ENCODE measurements at regions not wholly inside any gene's neighbourhood (a gene's known extent, or its start where the extent isn't known, plus 50 kb on each side); places are given as distances from the start of the nearest gene placed in this dataset.

- Mint-ChIP-seq H3K27ac (no peak overlapping the region), H3K9me3 (ENCODE audit: low read depth) (no peaks in the 10 kb centered on the region)
- no peak for TF ChIP-seq CTCF (IDR thresholded peaks at IDR 0.05; ENCODE audit: unreplicated experiment)
These were observed 416.0 kb downstream of the PRDM2 start for GRCh38 chr1:14115976-14116375.

GRCh38 chr1:14117700-14118099, 417.7 kb downstream of the PRDM2 start:
- Mint-ChIP-seq H3K36me3 (ENCODE audit: insufficient read depth) (no peaks in the 10 kb centered on the region), H3K4me1 (ENCODE audit: low read depth) (no peaks in the 10 kb centered on the region), H3K27ac (no peak overlapping the region), H3K27me3 (peaks cover 10% of the 10 kb centered on the region), H3K4me3 (ENCODE audit: low read depth) (no peak overlapping the region), H3K9me3 (ENCODE audit: low read depth) (no peaks in the 10 kb centered on the region)
- TF ChIP-seq CTCF (IDR thresholded peaks at IDR 0.05; ENCODE audit: unreplicated experiment), result no peak
- no peak for DNase-seq (ENCODE audit: low spot score, unreplicated experiment)

More at GRCh38 chr1:14115976-14116375, 416.0 kb downstream of the PRDM2 start:
- Mint-ChIP-seq H3K36me3 (ENCODE audit: insufficient read depth) (no peaks in the 10 kb centered on the region), H3K27me3 (peaks cover 9% of the 10 kb centered on the region), H3K4me3 (ENCODE audit: low read depth) (no peak overlapping the region), H3K4me1 (ENCODE audit: low read depth) (no peaks in the 10 kb centered on the region)
- no peak for DNase-seq (ENCODE audit: low spot score, unreplicated experiment)

- no peak for TF ChIP-seq CTCF (IDR thresholded peaks at IDR 0.05; ENCODE audit: unreplicated experiment)
- H3K9me3 Mint-ChIP-seq (ENCODE audit: low read depth), result no peaks in the 10 kb centered on the region
- H3K27me3 Mint-ChIP-seq, result peaks cover 10% of the 10 kb centered on the region
- H3K4me1 Mint-ChIP-seq (ENCODE audit: low read depth), result no peaks in the 10 kb centered on the region
- no peak overlapping the region for H3K4me3 Mint-ChIP-seq (ENCODE audit: low read depth)
- DNase-seq (ENCODE audit: low spot score, unreplicated experiment), result no peak
- no peaks in the 10 kb centered on the region for H3K36me3 Mint-ChIP-seq (ENCODE audit: insufficient read depth)
- no peak overlapping the region for H3K27ac Mint-ChIP-seq
These were observed 418.9 kb downstream of the PRDM2 start for GRCh38 chr1:14118691-14119485.

- H3K27me3 Mint-ChIP-seq, result peaks cover 20% of the 10 kb centered on the region
These were observed 420.9 kb downstream of the PRDM2 start for GRCh38 chr1:14120895-14121294.

GRCh38 chr1:14128096-14128495, 428.1 kb downstream of the PRDM2 start:
- no peaks in the 10 kb centered on the region for H3K4me1 Mint-ChIP-seq (ENCODE audit: low read depth)
- peaks cover 23% of the 10 kb centered on the region for H3K27me3 Mint-ChIP-seq
- no peaks in the 10 kb centered on the region for H3K36me3 Mint-ChIP-seq (ENCODE audit: insufficient read depth)
- no peak for TF ChIP-seq CTCF (IDR thresholded peaks at IDR 0.05; ENCODE audit: unreplicated experiment)
- no peak overlapping the region for H3K27ac Mint-ChIP-seq
- no peak for DNase-seq (ENCODE audit: low spot score, unreplicated experiment)
- H3K9me3 Mint-ChIP-seq (ENCODE audit: low read depth), result no peaks in the 10 kb centered on the region
- H3K4me3 Mint-ChIP-seq (ENCODE audit: low read depth), result no peak overlapping the region

More at GRCh38 chr1:14120895-14121294, 420.9 kb downstream of the PRDM2 start:
- Mint-ChIP-seq H3K27ac (no peak overlapping the region), H3K4me3 (ENCODE audit: low read depth) (no peak overlapping the region), H3K36me3 (ENCODE audit: insufficient read depth) (no peaks in the 10 kb centered on the region), H3K4me1 (ENCODE audit: low read depth) (no peaks in the 10 kb centered on the region), H3K9me3 (ENCODE audit: low read depth) (no peaks in the 10 kb centered on the region)
- DNase-seq (ENCODE audit: low spot score, unreplicated experiment), result no peak
- TF ChIP-seq CTCF (IDR thresholded peaks at IDR 0.05; ENCODE audit: unreplicated experiment), result no peak
